ENCODE measurements at regions not wholly inside any gene's neighbourhood (a gene's known extent, or its start where the extent isn't known, plus 50 kb on each side); places are given as distances from the start of the nearest gene placed in this dataset.

DNA sequence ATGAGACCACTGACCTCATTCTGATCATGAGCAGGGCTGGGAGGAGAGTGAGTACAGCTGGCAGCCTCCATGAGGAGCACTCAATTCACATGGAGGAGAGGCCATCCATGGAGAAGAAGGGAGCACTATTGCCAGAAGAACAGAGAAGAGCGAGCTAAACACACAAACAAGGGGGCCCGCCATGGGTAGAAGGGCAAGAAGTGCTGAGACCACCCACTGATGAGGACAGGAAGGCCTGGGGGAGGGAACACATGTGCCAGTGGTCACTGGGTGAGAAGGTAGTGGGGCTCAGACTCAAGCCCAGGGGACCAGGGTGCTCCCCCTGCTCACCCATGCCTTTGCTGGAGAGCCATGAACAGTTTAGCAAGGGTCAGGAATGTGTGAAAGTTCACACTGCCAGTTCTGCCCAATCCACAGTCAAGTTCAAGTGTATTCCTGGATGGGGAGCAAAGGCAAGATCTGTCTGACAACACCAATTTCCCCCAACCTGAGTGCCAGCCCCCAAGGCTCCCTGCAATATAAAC is 57.7 kb downstream of the TTC32 start:
- intact Hi-C loops (cut with DNase I) = no loop called here
- H3K4me3 ChIP-seq = no peak overlapping the region
- H3K4me1 ChIP-seq = no peaks in the 10 kb centered on the region
- 90 to 97% (median 96%) methylated on average over 2 of the region's 2 CpGs for WGBS, 4 donors
- H3K9me3 ChIP-seq = no peaks in the 10 kb centered on the region
- DNase-seq (no peak), ATAC-seq (no peak)
- H3K36me3 ChIP-seq = no peaks in the 10 kb centered on the region
- H3K27me3 ChIP-seq = no peaks in the 10 kb centered on the region
- H3K27ac ChIP-seq = no peak overlapping the region
- TF ChIP-seq POLR2A (IDR thresholded peaks at IDR 0.05) = no peak

- WGBS, 4 donors = 90 to 92% (median 91%) methylated on average over 9 of the region's 9 CpGs
- Histone ChIP-seq H3K36me3 (no peaks in the 10 kb centered on the region), H3K9me3 (no peaks in the 10 kb centered on the region), H3K27ac (no peak overlapping the region), H3K4me1 (no peaks in the 10 kb centered on the region), H3K27me3 (no peaks in the 10 kb centered on the region), H3K4me3 (no peak overlapping the region)
- intact Hi-C loops (cut with DNase I) = no loop called here
- ATAC-seq = no peak
- TF ChIP-seq CTCF (IDR thresholded peaks at IDR 0.05) = no peak
- no peak for DNase-seq
Observed at GRCh38 chr2:19841918-19842693, 59.7 kb downstream of the TTC32 start.

- Histone ChIP-seq H3K36me3 (no peaks in the 10 kb centered on the region), H3K27me3 (no peaks in the 10 kb centered on the region), H3K9me3 (no peaks in the 10 kb centered on the region), H3K27ac (no peak overlapping the region), H3K4me1 (peaks cover 0 to 12% (median 0%) of the 10 kb centered on the region in 12 donors), H3K4me3 (no peak overlapping the region)
- TF ChIP-seq CTCF (IDR thresholded peaks at IDR 0.05) = no peak
- no peak for TF ChIP-seq POLR2A (IDR thresholded peaks at IDR 0.05)
- DNase-seq (no peak), ATAC-seq (no peak)
- 76 to 88% (median 84%) methylated on average over 8 of the region's 8 CpGs for WGBS, 4 donors
- intact Hi-C loops (cut with DNase I) = no loop called here
Observed at GRCh38 chr2:19839438-19839837, 62.3 kb downstream of the TTC32 start.

- Histone ChIP-seq H3K9me3 (no peaks in the 10 kb centered on the region), H3K4me1 (peaks cover 0 to 12% (median 0%) of the 10 kb centered on the region in 12 donors), H3K36me3 (no peaks in the 10 kb centered on the region), H3K27ac (no peak overlapping the region), H3K4me3 (no peak overlapping the region), H3K27me3 (no peaks in the 10 kb centered on the region)
- intact Hi-C loops (cut with DNase I) = no loop called here
- TF ChIP-seq CTCF (IDR thresholded peaks at IDR 0.05) (no peak), POLR2A (IDR thresholded peaks at IDR 0.05) (no peak)
- WGBS, 4 donors = 53 to 79% (median 63%) methylated on average over 1 of the region's 1 CpG
- DNase-seq (no peak), ATAC-seq (no peak)
Observed at GRCh38 chr2:19838616-19839015, 63.2 kb downstream of the TTC32 start.
